ENCODE measurements at regions not wholly inside any gene's neighbourhood (a gene's known extent, or its start where the extent isn't known, plus 50 kb on each side); places are given as distances from the start of the nearest gene placed in this dataset.

- TF ChIP-seq CTCF (IDR thresholded peaks at IDR 0.05; ENCODE audit: low read depth, low read length, poor library complexity, severe bottlenecking) (no peak), EZH2phosphoT487 (IDR thresholded peaks at IDR 0.05; ENCODE audit: borderline replicate concordance, low read length) (no peak)
These were observed 73.3 kb upstream of the SGK1 start for GRCh38 chr6:134391205-134391604.

All from DOHH2 (cell line).